ENCODE measurements at regions not wholly inside any gene's neighbourhood (a gene's known extent, or its start where the extent isn't known, plus 50 kb on each side); places are given as distances from the start of the nearest gene placed in this dataset.

GRCh38 chr2:234818937-234819336 lies 132.9 kb upstream of the SH3BP4 start:
- TF ChIP-seq EZH2 (IDR thresholded peaks at IDR 0.05) (no peak), POLR2AphosphoS5 (IDR thresholded peaks at IDR 0.05; ENCODE audit: borderline replicate concordance, low read depth, low read length) (no peak)
